CD4-positive, alpha-beta T cell (primary cell): ENCODE measurements at regions not wholly inside any gene's neighbourhood (a gene's known extent, or its start where the extent isn't known, plus 50 kb on each side); places are given as distances from the start of the nearest gene placed in this dataset.

Experiments
- ATAC-seq: fragments of 200-7000 bp; cut with Tn5 transposase; one replicate; pipeline ENCODE4 v1.10.0; 2022; ENCODE audit warnings: mild to moderate bottlenecking; ENCODE audit not compliant: poor library complexity
- CTCF ChIA-PET: fragments of 350-600 bp; sonication (Branson Sonifier 250); formaldehyde crosslinking; loops from one replicate; lab custom pipeline; 2021; ENCODE audit warnings: antibody characterized with exemption, inconsistent platforms; lab: Charles Lee
- POLR2A ChIA-PET: fragments of 350-600 bp; sonication (Branson Sonifier 250); formaldehyde crosslinking; loops from one replicate; lab custom pipeline; 2021; ENCODE audit warnings: antibody characterized with exemption, inconsistent platforms; lab: Charles Lee
- DNase-seq, 14 experiments: peaks; one replicate each; pipeline ENCODE4 v3.0.0-alpha.2; 2013 to 2020; ENCODE audit warnings: mixed read lengths in 2 of 14
- H3K27ac ChIP-seq, 2 donors: one replicate each; pipeline versions ENCODE4 v1.5.1 to v1.7.0; 2013; ENCODE audit warnings: low read length in 2 of 2, low read depth in 1 of 2, mild to moderate bottlenecking in 1 of 2
- H3K27me3 ChIP-seq, 2 experiments: 1 replicate in 1 of 2; 2 replicates in 1 of 2; pipeline versions ENCODE4 v1.6.1 to v1.7.0; 2013; ENCODE audit warnings: low read length in 2 of 2, control low read depth in 1 of 2, mild to moderate bottlenecking in 1 of 2, moderate library complexity in 1 of 2; ENCODE audit not compliant: insufficient read depth in 2 of 2, control insufficient read depth in 1 of 2
- H3K36me3 ChIP-seq: one replicate; pipeline ENCODE4 v1.6.1; 2013; ENCODE audit warnings: low read length, control low read depth; ENCODE audit not compliant: insufficient read depth
- H3K4me1 ChIP-seq: one replicate; pipeline ENCODE4 v1.6.1; 2013; ENCODE audit warnings: low read length, control low read depth; ENCODE audit not compliant: insufficient read depth
- H3K4me3 ChIP-seq: one replicate; pipeline ENCODE4 v1.5.1; 2013; ENCODE audit warnings: mild to moderate bottlenecking, low read length, moderate library complexity
- H3K9me3 ChIP-seq, 2 experiments: 1 replicate in 1 of 2; 2 replicates in 1 of 2; pipeline versions ENCODE4 v1.6.1 to v1.7.0; 2013; ENCODE audit warnings: low read length in 2 of 2, mild to moderate bottlenecking in 2 of 2, control low read depth in 1 of 2, moderate library complexity in 1 of 2; ENCODE audit not compliant: control insufficient read depth in 1 of 2, insufficient read depth in 1 of 2
- H3K27ac Mint-ChIP-seq: one replicate; pipeline ENCODE4 v1.8.0; 2020; ENCODE audit warnings: mixed read lengths
- H3K27me3 Mint-ChIP-seq: one replicate; pipeline ENCODE4 v1.8.0; 2021; ENCODE audit warnings: mixed read lengths
- H3K36me3 Mint-ChIP-seq: one replicate; pipeline ENCODE4 v1.8.0; 2021; ENCODE audit warnings: low read depth, mixed read lengths
- H3K4me1 Mint-ChIP-seq: one replicate; pipeline ENCODE4 v1.8.0; 2021; ENCODE audit warnings: low read depth, mixed read lengths
- H3K4me3 Mint-ChIP-seq: one replicate; pipeline ENCODE4 v1.8.0; 2020; ENCODE audit warnings: mild to moderate bottlenecking, mixed read lengths
- H3K9me3 Mint-ChIP-seq: one replicate; pipeline ENCODE4 v1.8.0; 2020; ENCODE audit warnings: mixed read lengths
- CTCF ChIP-seq: fragments of 200-600 bp; IDR thresholded peaks from one replicate; pipeline ENCODE4 v1.8.0; 2022; ENCODE audit warnings: antibody characterized with exemption, mild to moderate bottlenecking
- intact Hi-C, 2 experiments: fragments of 100-400 bp; cut with DNase I in 1 of 2; cut with micrococcal nuclease in 1 of 2; formaldehyde crosslinking; loops; one replicate each; pipeline versions ENCODE4 v1.15.1 to v1.9.0; 2023 to 2025; cut with DNase I, micrococcal nuclease

DNA sequence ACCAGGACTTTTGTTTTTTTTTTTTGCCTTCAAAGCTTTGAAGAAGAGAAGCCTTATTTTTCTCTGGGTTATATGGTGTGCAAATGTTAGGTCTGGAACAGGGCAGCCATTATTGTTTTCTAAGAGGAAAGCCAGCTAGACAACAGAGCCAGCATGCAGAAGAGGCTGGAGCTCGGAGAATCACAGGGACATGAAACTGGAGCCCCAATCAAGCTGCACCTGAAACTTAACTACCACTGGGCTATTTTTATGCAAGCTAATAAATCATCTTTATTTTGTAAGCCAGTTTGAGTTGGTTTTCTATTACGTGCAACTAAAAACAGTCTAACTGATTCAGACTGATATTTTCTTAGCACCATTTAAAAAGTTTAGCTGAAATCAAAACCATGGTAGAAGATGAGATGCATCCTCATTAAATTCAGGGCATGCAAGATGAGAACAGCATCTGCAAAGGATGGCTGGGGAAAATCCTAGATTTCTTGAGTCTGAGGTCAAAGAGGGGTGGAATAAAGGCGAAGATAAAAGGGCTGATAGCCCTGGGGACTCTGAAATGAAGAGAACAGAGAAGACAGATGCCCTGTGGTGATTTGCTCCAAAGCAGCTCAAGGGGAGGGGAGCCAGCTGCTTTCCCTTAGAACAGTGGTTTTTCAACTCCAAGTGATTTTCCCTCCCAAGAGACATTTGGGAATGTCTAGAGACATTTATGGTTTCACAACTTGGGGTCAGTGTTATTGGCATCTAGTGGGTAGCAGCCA lies 177.1 kb upstream of the WSCD1 start:
- Mint-ChIP-seq H3K27me3 (peaks cover 57% of the 10 kb centered on the region), H3K36me3 (no peaks in the 10 kb centered on the region), H3K4me1 (no peaks in the 10 kb centered on the region), H3K9me3 (peaks cover 5% of the 10 kb centered on the region), H3K4me3 (no peak overlapping the region), H3K27ac (no peak overlapping the region)
- ATAC-seq (no peak), DNase-seq (no peak)
- peaks cover 0 to 3% of the 10 kb centered on the region in 2 experiments for H3K9me3 ChIP-seq
- intact Hi-C loops = no loop called here
- POLR2A ChIA-PET = no interaction called here
- H3K27me3 ChIP-seq = peaks cover 15 to 23% of the 10 kb centered on the region in 2 experiments
- H3K4me1 ChIP-seq = peaks cover 4% of the 10 kb centered on the region
- no peaks in the 10 kb centered on the region for H3K36me3 ChIP-seq
- no peak overlapping the region for H3K27ac ChIP-seq
- CTCF ChIA-PET = no interaction called here
- no peak for TF ChIP-seq CTCF
- H3K4me3 ChIP-seq = no peak overlapping the region

DNA sequence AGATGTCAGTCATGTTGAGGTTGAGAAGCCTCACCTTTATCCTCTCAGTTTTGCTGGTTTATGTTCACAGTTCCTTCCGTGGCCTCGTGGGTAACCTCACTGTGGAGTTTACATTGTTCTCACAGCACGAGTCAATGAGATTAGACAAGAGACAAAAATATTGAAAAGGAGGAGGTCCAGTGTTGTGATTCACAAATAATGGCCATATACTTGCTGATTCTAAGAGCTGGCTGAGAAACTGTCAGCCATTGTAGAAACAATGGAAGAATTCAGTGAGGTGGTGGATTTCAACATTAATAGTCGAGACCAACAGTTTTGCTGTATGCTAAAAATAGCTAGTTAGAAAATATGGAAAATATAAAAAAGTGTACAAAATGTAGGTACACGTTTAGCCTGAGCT lies 176.4 kb upstream of the WSCD1 start:
- Mint-ChIP-seq H3K4me1 (no peaks in the 10 kb centered on the region), H3K9me3 (peaks cover 5% of the 10 kb centered on the region), H3K27me3 (peaks cover 57% of the 10 kb centered on the region), H3K36me3 (no peaks in the 10 kb centered on the region), H3K27ac (no peak overlapping the region), H3K4me3 (no peak overlapping the region)
- Histone ChIP-seq H3K27ac (no peak overlapping the region), H3K27me3 (peaks cover 15 to 18% of the 10 kb centered on the region in 2 experiments), H3K36me3 (no peaks in the 10 kb centered on the region), H3K4me3 (no peak overlapping the region), H3K4me1 (peaks cover 4% of the 10 kb centered on the region), H3K9me3 (peaks cover 0 to 3% of the 10 kb centered on the region in 2 experiments)
- TF ChIP-seq CTCF = no peak
- DNase-seq (no peak), ATAC-seq (no peak)
- CTCF ChIA-PET = no interaction called here
- POLR2A ChIA-PET = no interaction called here
- intact Hi-C loops = no loop called here

DNA sequence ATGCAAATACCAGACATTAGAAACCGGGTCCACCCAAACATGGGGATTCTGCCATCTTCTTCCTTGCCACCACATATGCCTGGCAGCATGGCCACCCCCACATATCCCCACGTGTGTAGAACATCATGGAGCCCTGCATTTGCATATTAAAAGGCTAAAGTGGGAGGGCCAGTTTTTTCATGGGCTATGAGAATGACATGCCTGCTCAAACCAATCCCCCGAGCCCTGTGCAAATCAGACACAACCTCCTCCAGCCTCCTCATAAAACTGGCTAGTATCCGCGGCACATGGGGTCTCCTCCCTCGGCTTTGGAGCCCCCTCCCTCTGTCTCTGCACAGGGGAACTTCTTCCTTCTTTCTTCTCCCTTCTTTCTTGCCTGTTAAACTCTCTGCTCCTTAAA lies 174.9 kb upstream of the WSCD1 start:
- no peak overlapping the region for H3K27ac Mint-ChIP-seq
- ChIA-PET CTCF (no interaction called here), POLR2A (no interaction called here)
- DNase-seq = no peak
- H3K27me3 Mint-ChIP-seq = peaks cover 49% of the 10 kb centered on the region
- peaks cover 14 to 15% of the 10 kb centered on the region in 2 experiments for H3K27me3 ChIP-seq
- no peak for ATAC-seq
- H3K36me3 Mint-ChIP-seq = no peaks in the 10 kb centered on the region
- H3K4me3 Mint-ChIP-seq = no peak overlapping the region
- H3K4me1 Mint-ChIP-seq = no peaks in the 10 kb centered on the region
- H3K27ac ChIP-seq = no peak overlapping the region
- no peaks in the 10 kb centered on the region for H3K36me3 ChIP-seq
- no peaks in the 10 kb centered on the region for H3K9me3 Mint-ChIP-seq
- intact Hi-C loops = no loop called here
- no peak for TF ChIP-seq CTCF
- H3K9me3 ChIP-seq = peaks cover 0 to 9% of the 10 kb centered on the region in 2 experiments
- H3K4me1 ChIP-seq = peaks cover 4% of the 10 kb centered on the region
- no peak overlapping the region for H3K4me3 ChIP-seq
